ENCODE measurements at regions not wholly inside any gene's neighbourhood (a gene's known extent, or its start where the extent isn't known, plus 50 kb on each side); places are given as distances from the start of the nearest gene placed in this dataset.

GRCh38 chr9:19641046-19641445 is 147.8 kb downstream of the SLC24A2 start:
- in situ Hi-C loops (cut with MboI; ENCODE audit: low pct_ligation_motif_present in 1 of 4, low pct_unique_long_range_greater_than_20kb in 1 of 4, low sequenced_read_pairs in 3 of 4): no loop called here
- no peak for TF ChIP-seq CTCF (IDR thresholded peaks at IDR 0.05)
- TF ChIP-seq POLR2AphosphoS5 (IDR thresholded peaks at IDR 0.05): no peak
- TF ChIP-seq EP300 (IDR thresholded peaks at IDR 0.05; ENCODE audit: low read depth): no peak
- 59 to 68% methylated on average over 2 of the region's 2 CpGs for WGBS, 2 donors (ENCODE audit: low coverage in 1 of 2)
- Histone ChIP-seq H3K4me1 (no peaks in the 10 kb centered on the region), H3K36me3 (no peaks in the 10 kb centered on the region), H3K4me3 (no peak overlapping the region), H3K27me3 (no peaks in the 10 kb centered on the region), H3K9me3 (no peaks in the 10 kb centered on the region), H3K27ac (no peak overlapping the region)
- no peak for DNase-seq
- intact Hi-C loops (cut with DNase I; ENCODE audit: low total_unique reads): no loop called here

GRCh38 chr9:19640014-19640413 is 148.8 kb downstream of the SLC24A2 start:
- TF ChIP-seq EP300 (IDR thresholded peaks at IDR 0.05; ENCODE audit: low read depth): no peak
- TF ChIP-seq CTCF (IDR thresholded peaks at IDR 0.05): no peak
- TF ChIP-seq POLR2AphosphoS5 (IDR thresholded peaks at IDR 0.05): no peak
- TF ChIP-seq POLR2A (IDR thresholded peaks at IDR 0.05): no peak
- H3K4me1 ChIP-seq: no peaks in the 10 kb centered on the region
- DNase-seq: no peak
- intact Hi-C loops (cut with DNase I; ENCODE audit: low total_unique reads): no loop called here
- no peaks in the 10 kb centered on the region for H3K27me3 ChIP-seq
- H3K4me3 ChIP-seq: no peak overlapping the region
- H3K36me3 ChIP-seq: no peaks in the 10 kb centered on the region
- H3K27ac ChIP-seq: no peak overlapping the region
- in situ Hi-C loops (cut with MboI; ENCODE audit: low pct_ligation_motif_present in 1 of 4, low pct_unique_long_range_greater_than_20kb in 1 of 4, low sequenced_read_pairs in 3 of 4): no loop called here
- H3K9me3 ChIP-seq: no peaks in the 10 kb centered on the region

- no peak overlapping the region for H3K27ac ChIP-seq
- no peak overlapping the region for H3K4me3 ChIP-seq
- H3K36me3 ChIP-seq: no peaks in the 10 kb centered on the region
- H3K27me3 ChIP-seq: no peaks in the 10 kb centered on the region
- in situ Hi-C loops (cut with MboI; ENCODE audit: low pct_ligation_motif_present in 1 of 4, low pct_unique_long_range_greater_than_20kb in 1 of 4, low sequenced_read_pairs in 3 of 4): no loop called here
- no peaks in the 10 kb centered on the region for H3K4me1 ChIP-seq
- intact Hi-C loops (cut with DNase I; ENCODE audit: low total_unique reads): no loop called here
- no peaks in the 10 kb centered on the region for H3K9me3 ChIP-seq
- 84% methylated on average over 5 of the region's 5 CpGs; no CpG with 5 or more reads in 1 of the 2 donors for WGBS, 2 donors (ENCODE audit: low coverage in 1 of 2)
- TF ChIP-seq POLR2AphosphoS5 (IDR thresholded peaks at IDR 0.05): no peak
- no peak for DNase-seq
Observed at GRCh38 chr9:19637084-19637483, 151.8 kb downstream of the SLC24A2 start.

- H3K4me3 ChIP-seq: no peak overlapping the region
- TF ChIP-seq POLR2A (IDR thresholded peaks at IDR 0.05): no peak
- no peak for TF ChIP-seq POLR2AphosphoS5 (IDR thresholded peaks at IDR 0.05)
- TF ChIP-seq EP300 (IDR thresholded peaks at IDR 0.05; ENCODE audit: low read depth): no peak
- TF ChIP-seq CTCF (IDR thresholded peaks at IDR 0.05): no peak
- H3K4me1 ChIP-seq: no peaks in the 10 kb centered on the region
- in situ Hi-C loops (cut with MboI; ENCODE audit: low pct_ligation_motif_present in 1 of 4, low pct_unique_long_range_greater_than_20kb in 1 of 4, low sequenced_read_pairs in 3 of 4) (no loop called here), intact Hi-C loops (cut with DNase I; ENCODE audit: low total_unique reads) (no loop called here)
- H3K27me3 ChIP-seq: no peaks in the 10 kb centered on the region
- no peak overlapping the region for H3K27ac ChIP-seq
- no peaks in the 10 kb centered on the region for H3K36me3 ChIP-seq
- DNase-seq: no peak
- 49% methylated on average over 2 of the region's 2 CpGs; no CpG with 5 or more reads in 1 of the 2 donors for WGBS, 2 donors (ENCODE audit: low coverage in 1 of 2)
- H3K9me3 ChIP-seq: no peaks in the 10 kb centered on the region
Observed at GRCh38 chr9:19634881-19635280, 154.0 kb downstream of the SLC24A2 start.

GRCh38 chr9:19631181-19631580 is 157.7 kb downstream of the SLC24A2 start:
- 48 to 51% methylated on average over 3 of the region's 3 CpGs for WGBS, 2 donors (ENCODE audit: low coverage in 1 of 2)
- no peak for TF ChIP-seq POLR2AphosphoS5 (IDR thresholded peaks at IDR 0.05)
- TF ChIP-seq CTCF (IDR thresholded peaks at IDR 0.05): no peak
- H3K36me3 ChIP-seq: no peaks in the 10 kb centered on the region
- H3K27me3 ChIP-seq: no peaks in the 10 kb centered on the region
- in situ Hi-C loops (cut with MboI; ENCODE audit: low pct_ligation_motif_present in 1 of 4, low pct_unique_long_range_greater_than_20kb in 1 of 4, low sequenced_read_pairs in 3 of 4) (no loop called here), intact Hi-C loops (cut with DNase I; ENCODE audit: low total_unique reads) (no loop called here)
- H3K4me3 ChIP-seq: no peak overlapping the region
- DNase-seq: no peak
- H3K27ac ChIP-seq: no peak overlapping the region
- H3K4me1 ChIP-seq: no peaks in the 10 kb centered on the region
- H3K9me3 ChIP-seq: no peaks in the 10 kb centered on the region
